IPS-NIHi7 (cell line): ENCODE measurements at regions not wholly inside any gene's neighbourhood (a gene's known extent, or its start where the extent isn't known, plus 50 kb on each side); places are given as distances from the start of the nearest gene placed in this dataset.
"Not testable (repeated sequence)": the region's sequence is repeated elsewhere in the genome, so short reads cannot be mapped to it uniquely, and the experiment has no call there.

Experiments
- DNase-seq: peaks from one replicate; pipeline ENCODE4 v3.0.0; 2012; ENCODE audit warnings: mixed read lengths; ENCODE audit errors: extremely low spot score

DNA sequence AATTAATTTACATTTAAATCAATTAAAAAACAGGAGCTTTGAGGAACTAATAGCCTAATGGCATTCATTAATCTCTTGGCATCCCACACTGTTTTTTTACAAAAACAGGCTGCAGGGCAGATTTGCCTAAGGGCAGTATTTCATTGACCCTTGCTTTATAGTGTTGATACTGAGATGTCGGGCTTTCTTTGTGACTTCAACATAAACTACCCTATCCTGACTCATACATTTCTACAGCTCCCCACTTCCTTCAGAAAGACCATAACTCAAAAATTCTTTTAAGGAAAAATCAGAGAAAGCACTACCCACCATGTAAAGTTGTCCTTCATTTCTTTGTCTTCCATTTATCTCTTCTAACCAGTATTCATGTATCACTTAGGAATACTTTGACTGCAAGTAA lies 92.2 kb upstream of the NT5E start:
- DNase-seq = no peak

DNA sequence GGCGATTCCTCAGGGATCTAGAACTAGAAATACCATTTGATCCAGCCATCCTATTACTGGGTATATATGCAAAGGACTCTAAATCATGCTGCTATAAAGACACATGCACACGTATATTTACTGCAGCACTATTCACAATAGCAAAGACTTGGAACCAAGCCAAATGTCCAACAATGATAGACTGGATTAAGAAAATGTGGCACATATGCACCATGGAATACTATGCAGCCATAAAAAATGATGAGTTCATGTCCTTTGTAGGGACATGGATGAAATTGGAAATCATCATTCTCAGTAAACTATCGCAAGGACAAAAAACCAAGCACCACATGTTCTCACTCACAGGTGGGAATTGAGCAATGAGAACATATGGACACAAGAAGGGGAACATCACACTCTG lies 93.1 kb upstream of the NT5E start:
- DNase-seq = not testable (repeated sequence)

DNA sequence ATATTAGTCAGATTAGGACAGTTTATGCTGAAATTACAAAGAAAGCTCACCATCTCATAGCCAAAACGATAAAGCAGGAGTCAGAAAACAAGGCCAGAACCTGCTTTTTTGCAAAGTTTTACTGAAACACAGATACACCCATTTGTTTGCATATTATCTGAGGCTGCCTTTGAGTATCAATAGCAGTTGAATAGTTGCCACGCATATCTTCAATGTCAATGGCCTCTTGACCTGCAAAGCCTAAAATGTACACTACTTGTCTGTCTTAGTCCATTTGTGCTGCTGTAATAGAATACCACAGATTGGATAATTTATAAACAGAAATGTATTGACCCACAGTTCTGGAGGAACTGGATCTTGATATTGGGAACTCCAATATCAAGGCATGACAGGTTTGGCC lies 94.1 kb upstream of the NT5E start:
- no peak for DNase-seq

DNA sequence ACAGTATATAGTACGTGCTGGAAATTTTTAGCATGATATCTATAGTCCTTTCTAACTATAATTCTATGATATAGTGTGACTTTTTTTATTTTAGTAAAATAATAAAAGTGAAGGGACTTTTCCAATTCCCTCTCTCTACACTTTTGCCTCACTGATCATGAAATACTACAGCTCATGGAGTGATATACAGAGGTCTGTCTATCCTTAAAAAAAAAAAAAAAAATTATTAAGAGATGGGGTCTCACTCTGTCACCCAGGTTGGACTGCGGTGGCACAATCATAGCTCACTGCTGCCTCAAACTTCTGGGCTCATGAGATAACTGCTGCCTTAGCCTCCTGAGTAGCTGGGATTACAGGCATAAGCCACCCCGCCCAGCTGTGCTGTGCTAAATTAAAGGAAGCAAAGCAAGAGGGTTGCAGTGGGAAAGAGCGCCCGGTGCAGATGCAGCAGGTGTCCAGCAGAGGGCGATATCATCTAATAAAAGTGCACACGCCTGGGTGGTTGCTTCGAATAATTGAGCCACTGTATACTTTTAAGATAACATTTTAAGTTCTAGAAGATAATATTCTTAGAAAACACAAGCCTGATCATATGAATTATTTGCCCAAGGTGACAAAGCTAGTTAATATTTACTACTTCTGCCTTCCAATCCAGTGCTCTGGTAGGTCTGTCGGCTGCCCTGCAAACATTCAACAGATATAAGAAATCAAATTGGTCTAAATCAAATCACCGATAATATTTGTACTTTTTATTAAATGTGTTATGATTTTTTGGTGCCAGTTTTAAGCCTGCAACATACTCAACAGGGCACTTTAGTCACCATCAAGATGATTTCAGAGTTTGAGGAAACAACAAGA lies 94.9 kb upstream of the NT5E start:
- DNase-seq = peak; percentile 79

DNA sequence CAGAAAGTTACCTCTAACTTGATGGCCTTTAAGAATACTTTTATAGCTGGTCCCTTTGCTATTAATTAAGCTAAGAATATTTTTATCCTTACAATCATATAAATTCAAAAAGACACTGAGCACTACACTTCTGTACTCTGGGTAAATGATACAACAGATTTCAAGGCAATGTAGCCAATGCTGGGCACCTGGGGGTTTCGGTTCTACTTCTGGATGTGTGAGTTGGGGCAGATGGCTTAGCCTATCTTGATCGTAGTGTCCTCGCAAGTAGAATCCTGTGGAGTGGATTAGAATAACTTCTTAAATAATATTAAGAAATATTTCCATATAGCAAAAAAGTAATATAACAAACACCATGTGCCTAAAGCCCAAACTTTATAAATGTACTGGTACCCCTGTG lies 96.9 kb upstream of the NT5E start:
- DNase-seq = no peak

DNA sequence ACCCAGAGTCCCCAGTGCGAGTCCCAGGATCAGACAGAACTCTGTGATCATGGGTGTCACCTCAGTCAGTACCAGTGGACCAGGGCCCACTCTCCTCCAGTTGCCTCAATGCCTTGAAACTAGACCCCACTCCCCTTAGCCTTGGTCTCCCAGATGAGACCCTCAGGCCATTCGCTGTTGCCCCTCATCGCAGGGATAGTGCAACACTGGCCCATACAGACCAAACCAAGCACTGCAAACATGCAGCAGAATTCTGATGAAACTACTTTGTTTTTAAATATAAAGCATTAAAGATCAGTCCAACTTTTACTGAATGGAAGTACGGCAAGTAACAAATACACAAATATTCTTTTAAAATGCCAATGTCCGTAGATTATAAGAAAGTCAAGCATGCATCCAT lies 101.2 kb upstream of the NT5E start:
- DNase-seq = no peak

DNA sequence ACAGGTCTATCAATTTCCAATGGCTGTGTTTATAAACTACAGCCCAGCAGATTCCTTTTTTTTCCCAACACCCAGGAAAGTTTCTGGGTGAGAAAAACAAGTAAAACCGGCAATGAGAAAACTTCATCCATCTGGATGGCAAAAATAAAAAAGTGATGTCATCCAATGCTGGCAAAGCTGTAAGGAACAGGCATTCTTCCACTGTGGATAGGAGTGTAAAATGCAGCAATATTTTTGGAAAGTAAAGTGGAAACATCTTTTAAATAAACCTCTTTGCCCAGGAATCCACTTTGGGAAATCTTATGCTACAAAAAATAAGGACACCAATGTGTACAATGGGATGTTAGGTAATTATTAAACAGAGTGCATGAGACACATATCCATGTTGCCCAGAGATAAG lies 102.1 kb upstream of the NT5E start:
- DNase-seq = no peak

DNA sequence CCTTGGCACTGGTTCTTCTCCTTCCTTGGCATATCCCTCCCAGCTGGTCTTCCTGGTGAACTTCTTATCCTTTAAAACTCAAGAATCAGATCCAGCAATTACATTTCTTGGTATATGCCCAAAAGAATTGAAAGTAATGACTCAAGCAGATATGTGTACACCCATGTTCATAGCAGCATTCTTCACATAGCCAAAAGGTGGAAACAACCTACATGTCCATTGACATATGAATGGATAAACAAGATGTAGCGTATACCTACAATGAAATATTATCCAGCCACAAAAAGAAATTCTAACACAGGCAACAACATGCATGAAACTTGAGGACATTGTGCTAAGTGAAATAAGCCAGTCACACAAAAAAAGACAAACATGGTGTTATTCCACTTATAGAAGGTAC lies 103.7 kb upstream of the NT5E start:
- DNase-seq = no peak

DNA sequence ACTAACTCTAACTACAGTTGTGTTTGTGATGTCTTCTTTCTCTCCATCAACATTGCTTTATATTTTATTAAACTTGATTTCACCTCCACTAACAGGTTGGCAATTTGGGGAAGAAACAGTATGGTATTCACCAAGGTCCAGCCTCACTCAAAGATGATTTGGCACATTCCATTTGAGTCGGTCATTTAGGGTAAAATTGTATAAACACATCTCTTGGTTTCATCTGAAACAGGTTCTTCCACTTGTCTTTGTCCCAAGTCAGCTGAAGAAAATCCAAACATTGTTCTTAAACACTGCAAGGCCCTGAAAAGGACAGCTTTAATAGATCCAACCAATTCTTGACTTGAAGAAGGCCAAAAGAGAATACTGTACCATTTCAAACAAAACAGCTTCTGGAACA lies 104.9 kb upstream of the NT5E start:
- DNase-seq = no peak

DNA sequence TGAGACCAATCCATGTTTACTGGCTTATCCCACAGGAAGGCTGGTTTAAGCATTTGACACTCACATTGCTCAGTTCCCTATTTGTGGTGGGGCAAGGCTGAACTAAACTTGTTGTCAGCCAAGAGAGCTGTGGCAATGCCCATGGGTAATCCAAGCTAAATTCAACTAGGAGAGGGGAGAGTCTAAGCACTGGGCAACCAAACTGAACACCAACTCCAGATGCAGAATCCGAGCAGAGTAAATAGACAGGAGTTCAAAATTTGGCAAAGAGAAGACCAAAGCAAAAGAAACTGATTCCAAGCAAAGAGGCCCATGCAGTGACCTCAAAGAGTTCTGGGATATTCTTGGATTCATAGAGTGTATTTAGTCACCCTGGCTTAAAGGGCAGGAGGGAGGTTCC lies 106.5 kb upstream of the NT5E start:
- no peak for DNase-seq

DNA sequence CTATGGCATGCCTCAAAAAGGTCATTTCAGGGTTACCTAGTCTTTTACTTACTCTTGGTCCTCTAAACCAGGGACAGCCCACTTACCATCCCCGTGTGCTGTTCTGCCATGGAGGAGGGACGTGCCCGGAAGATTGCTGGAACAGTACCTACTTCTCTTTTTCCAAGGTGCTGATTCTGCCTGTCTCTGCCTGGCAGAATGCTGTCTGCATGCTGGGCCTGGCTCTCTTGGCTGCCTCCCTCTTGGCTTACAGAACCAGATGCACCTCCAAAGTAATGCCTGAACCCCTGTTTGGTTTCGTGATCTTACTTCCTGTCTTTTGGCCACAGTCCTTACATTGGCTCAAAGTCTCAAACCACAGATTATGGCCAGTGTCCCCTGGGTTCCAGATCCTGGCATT lies 120.7 kb upstream of the NT5E start:
- no peak for DNase-seq

DNA sequence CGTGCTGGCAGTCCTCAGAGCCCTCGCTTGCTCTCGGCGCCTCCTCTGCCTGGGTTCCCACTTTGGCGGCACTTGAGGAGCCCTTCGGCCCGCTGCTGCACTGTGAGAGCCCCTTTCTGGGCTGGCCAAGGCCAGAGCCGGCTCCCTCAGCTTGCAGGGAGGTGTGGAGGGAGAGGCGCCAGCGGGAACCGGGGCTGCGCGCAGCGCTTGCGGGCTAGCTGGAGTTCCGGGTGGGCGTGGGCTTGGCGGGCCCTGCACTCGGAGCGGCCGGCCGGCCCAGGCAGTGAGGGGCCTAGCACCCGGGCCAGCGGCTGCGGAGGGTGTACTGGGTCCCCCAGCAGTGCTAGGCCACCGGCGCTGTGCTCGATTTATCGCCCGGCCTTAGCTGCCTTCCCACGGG lies 124.1 kb upstream of the NT5E start:
- not testable (repeated sequence) for DNase-seq

DNA sequence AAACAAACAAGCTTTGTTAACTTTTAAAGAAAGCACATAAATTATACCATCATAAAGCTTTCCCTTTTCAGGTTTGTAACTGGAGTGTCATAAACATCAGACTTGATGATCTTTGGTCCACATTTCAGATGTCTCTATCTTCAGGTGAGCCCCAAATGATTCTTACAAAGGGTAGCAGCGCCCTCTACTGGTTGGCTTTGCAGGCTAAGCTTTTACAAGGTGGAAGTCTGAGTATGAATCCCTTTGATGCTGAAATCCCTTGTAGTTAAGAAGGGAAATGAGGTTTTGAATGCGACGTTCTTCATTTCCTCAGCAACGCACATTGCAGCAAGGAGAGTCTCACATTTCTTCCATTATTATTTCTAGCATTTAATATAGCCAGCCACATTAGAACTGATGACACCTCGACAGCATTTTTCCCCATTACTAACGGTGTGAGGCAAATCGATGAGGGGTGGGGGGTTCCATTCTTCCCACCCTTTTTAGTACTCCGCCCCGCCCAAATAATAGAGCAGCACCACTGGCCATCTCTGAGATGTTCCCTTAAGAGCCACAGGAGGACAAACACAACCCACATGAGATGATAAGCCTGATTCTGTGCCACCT lies 126.3 kb upstream of the NT5E start:
- DNase-seq = peak; percentile 68

DNA sequence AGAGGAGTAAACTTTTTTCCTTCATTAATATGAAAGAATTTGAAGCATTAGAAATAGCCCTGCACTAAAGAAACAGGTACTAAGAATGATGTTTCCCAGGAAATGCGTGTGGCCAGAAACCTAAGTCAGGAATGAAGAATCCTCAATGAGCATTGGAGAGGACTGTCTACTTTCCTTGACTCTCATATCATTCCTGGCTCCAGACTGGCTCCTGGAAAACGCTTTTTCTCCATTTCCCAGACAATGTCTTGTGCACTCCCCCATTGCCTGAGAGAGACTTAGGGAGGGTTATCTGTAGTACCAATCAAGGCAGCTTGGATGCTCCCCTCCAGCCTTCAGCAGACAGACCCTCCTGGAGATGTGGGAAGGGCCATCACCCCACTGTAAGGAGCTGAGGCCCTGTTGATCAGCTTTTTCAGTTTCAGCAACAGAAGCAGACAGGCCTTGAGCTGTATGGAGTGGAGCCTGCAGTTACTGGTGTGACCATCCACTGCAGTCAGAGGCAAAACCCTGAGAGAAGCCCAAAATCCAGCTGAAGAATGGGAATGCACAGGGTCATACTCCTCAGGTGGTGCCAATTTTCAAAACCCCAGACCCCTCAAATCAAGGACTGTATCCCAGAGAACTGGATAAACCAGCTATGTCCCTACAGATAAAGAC lies 127.3 kb upstream of the NT5E start:
- no peak for DNase-seq

DNA sequence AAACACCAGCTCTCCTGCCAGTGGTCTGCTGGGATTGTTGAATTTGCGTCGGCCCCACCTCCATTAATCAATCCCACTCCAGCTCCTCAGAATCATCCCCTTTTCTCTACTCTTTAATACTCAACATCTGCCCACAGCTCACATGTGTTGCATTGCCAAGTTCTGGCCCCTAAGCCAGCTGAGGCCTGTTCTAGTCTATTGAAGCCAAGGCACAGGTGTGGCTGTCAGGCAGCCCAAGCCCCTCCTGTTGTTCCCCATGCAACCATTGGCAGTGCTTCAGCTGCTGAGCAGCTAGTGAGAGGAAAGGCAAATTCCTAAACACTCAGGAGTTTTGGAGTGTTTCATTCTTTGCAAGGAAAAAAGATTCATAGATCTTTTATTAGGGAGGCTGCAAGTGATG lies 128.0 kb upstream of the NT5E start:
- DNase-seq = no peak

DNA sequence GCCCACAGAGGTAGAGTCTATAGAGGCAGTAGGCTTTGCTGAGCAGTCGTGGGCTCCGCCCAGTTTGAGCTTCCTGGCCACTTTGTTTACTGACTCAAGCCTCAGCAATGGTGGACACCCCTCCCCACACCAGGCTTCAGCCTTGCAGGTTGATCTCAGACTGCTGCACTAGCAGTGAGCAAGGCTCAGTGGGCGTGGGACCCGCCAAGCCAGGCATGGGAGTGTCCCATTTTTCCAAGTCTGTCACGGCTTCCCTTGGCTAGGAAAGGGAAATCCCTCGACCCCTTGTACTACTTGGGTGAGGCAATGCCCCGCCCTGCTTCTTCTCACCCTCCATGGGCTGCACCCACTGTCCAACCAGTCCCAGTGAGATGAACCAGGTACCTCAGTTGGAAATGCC lies 135.3 kb upstream of the NT5E start:
- no peak for DNase-seq

DNA sequence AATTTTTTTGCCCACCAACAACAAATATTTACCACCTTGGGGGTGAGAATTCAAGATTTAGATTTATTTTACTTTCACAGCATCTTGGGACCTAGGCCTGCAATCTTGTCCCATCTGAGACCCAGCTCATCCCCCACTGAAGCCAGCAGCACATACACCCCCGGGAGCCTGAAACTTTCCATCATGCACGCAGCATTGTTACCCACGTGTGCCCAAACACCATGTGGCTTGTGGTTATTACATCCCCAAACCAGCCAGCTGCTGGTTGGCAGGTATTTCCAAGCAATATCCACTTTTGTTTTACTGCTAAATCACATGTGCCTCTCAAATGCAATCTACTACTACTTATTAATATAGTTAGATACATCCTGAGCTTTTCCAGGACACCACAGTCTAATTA lies 149.3 kb upstream of the NT5E start:
- DNase-seq = no peak

DNA sequence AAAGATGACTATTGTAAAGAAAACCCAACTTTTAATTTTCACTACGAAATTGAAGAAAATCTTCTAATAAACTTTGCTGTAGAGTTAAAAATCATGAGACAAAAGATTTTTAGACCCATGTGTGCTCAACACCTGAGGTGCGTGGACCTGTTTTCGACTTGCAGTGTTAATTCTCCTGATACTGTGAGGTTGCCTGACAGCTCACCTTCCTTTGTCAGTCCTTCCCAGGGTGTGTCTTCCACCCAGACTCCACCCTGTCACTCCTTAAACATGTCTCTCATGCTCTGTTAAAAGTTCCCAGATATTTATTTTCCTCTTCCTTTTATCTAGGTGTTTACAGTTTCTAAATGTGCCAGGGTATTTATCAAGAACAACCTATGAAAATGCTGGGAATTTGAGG lies 151.3 kb upstream of the NT5E start:
- no peak for DNase-seq

DNA sequence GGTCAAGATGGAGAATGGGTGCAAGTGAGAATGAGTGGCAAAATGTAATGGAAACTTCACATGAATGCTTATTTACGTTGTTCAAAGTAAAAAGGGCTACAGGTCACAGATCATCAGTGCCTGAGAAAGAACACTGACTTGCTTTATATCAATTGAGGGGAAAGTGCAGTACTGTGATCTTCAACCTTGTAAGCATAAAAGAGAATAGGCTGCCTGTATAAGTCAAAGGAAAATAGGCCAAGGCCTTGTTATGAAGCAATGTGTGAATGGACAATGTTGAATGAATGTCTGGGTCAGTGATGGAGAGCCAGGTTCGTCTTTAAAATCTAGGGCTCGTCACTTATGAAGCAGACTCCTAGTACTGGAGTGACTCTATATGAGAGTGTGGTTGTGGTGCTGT lies 158.6 kb upstream of the NT5E start:
- DNase-seq = no peak

DNA sequence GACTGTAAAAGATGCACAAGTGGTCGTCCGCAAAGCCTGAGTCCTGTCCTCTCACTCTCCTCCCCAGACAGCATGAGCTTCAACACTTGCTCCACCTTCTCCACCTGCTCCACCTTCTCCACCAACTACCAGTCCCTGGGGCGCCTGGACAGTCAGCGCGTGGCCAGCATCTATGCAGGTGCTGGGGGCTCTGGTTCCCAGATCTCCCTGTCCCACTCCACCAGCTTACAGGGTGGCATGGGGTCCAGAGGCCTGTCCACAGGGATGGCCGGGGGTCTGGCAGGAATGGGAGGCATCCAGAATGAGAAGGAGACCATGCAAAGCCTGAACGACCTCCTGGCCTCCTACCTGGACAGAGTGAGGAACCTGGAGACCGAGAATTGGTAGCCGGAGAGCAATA lies 162.2 kb upstream of the NT5E start:
- no peak for DNase-seq

DNA sequence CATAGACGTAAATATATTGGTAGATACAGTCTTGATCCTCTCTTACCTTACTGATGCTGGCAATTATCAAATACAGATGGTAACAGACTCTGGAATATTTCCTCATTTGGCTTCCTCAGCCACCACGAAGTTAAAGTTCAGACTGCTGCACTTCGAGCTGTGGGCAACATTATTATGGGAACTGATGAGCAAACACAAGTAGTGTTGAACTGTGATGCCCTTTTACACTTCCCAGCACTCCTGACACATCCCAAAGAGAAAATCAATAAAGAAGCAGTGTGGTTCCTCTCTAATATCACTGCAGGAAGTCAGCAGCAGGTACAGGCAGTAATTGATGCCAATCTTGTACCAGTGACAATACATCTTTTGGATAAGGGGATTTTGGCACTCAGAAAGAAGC lies 162.7 kb upstream of the NT5E start:
- no peak for DNase-seq

DNA sequence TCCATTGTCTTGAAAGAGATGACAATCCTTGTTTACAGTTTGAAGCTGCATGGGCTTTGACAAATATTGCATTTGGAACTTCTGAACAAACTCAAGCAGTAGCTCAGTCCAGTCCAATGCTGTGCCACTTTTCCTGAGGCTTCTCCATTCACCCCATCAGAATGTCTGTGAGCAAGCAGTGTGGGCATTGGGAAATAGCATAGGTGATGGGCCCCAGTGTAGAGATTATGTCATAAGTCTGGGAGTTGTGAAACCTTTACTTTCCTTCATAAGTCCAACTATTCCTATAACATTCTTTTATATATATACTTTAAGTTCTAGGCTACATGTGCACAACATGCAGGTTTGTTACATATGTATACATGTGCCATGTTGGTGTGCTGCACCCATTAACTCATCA lies 163.4 kb upstream of the NT5E start:
- DNase-seq = not testable (repeated sequence)

DNA sequence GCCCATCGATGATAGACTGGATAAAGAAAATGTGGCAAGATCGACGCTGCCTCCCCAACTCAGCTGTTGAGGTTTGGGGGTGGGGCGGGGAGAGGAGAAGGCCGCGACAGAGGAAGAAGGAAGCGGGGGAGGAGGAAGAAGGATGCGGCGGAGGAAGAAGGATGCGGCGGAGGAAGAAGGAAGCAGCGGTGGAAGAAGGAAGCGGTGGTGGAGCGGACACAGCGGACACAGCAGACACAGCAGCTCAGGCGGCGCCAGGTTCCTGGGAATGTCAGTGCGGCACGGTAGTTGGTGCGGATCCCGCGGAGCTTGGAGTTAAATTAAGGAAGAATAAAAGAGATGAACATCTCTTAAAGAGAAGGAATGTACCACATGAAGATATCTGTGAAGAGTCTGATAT lies 163.9 kb upstream of the NT5E start:
- no peak for DNase-seq
